Activated CD8-positive, alpha-beta memory T cell treated with anti-CD3 and anti-CD28 coated beads, Interleukin-2, amount 50 U/mL, for 1 hour (primary cell): ENCODE measurements at regions not wholly inside any gene's neighbourhood (a gene's known extent, or its start where the extent isn't known, plus 50 kb on each side); places are given as distances from the start of the nearest gene placed in this dataset.
"Not testable (repeated sequence)": the region's sequence is repeated elsewhere in the genome, so short reads cannot be mapped to it uniquely, and the experiment has no call there.

ENCODE experiments used
- DNase-seq: peaks from one replicate; pipeline ENCODE4 v3.0.0-alpha.2; 2020; ENCODE audit errors: extremely low read depth

GRCh38 chr12:31820832-31821231 lies 92.0 kb upstream of the AMN1 start:
- DNase-seq = no peak

- no peak for DNase-seq
These were observed 90.6 kb upstream of the AMN1 start for GRCh38 chr12:31819427-31819826.

GRCh38 chr12:31818623-31819268 lies 89.9 kb upstream of the AMN1 start:
- no peak for DNase-seq

- DNase-seq = no peak
These were observed 88.3 kb upstream of the AMN1 start for GRCh38 chr12:31817120-31817519.

- no peak for DNase-seq
These were observed 86.3 kb upstream of the AMN1 start for GRCh38 chr12:31815096-31815495.

- DNase-seq = no peak
These were observed 84.5 kb upstream of the AMN1 start for GRCh38 chr12:31813305-31813704.

- no peak for DNase-seq
These were observed 78.9 kb upstream of the AMN1 start for GRCh38 chr12:31807773-31808097.

GRCh38 chr12:31807081-31807772 lies 78.4 kb upstream of the AMN1 start:
- DNase-seq = peak; percentile 21

GRCh38 chr12:31805681-31806080 lies 76.9 kb upstream of the AMN1 start:
- not testable (repeated sequence) for DNase-seq

- peak; percentile 11 for DNase-seq
These were observed 75.9 kb upstream of the AMN1 start for GRCh38 chr12:31804707-31805106.

- no peak for DNase-seq
These were observed 75.3 kb upstream of the AMN1 start for GRCh38 chr12:31804185-31804504.

GRCh38 chr12:31803306-31804184 lies 74.7 kb upstream of the AMN1 start:
- no peak for DNase-seq

GRCh38 chr12:31801872-31802271 lies 73.1 kb upstream of the AMN1 start:
- no peak for DNase-seq

- no peak for DNase-seq
These were observed 68.5 kb upstream of the AMN1 start for GRCh38 chr12:31797230-31797872.

GRCh38 chr12:31796270-31796951 lies 67.6 kb upstream of the AMN1 start:
- no peak for DNase-seq

- no peak for DNase-seq
These were observed 65.9 kb upstream of the AMN1 start for GRCh38 chr12:31794745-31795144.

- not testable (repeated sequence) for DNase-seq
These were observed 62.4 kb upstream of the AMN1 start for GRCh38 chr12:31791265-31791664.

- DNase-seq = no peak
These were observed 61.9 kb upstream of the AMN1 start for GRCh38 chr12:31790759-31791158.

- DNase-seq = no peak
These were observed 56.5 kb upstream of the AMN1 start for GRCh38 chr12:31785318-31785717.

- no peak for DNase-seq
These were observed 55.3 kb upstream of the AMN1 start for GRCh38 chr12:31783996-31784645.

GRCh38 chr12:31783556-31783955 lies 54.7 kb upstream of the AMN1 start:
- no peak for DNase-seq
